HG02884 (cell line): ENCODE measurements at regions not wholly inside any gene's neighbourhood (a gene's known extent, or its start where the extent isn't known, plus 50 kb on each side); places are given as distances from the start of the nearest gene placed in this dataset.

Experiments
- ATAC-seq: cut with Tn5 transposase; IDR thresholded peaks from one replicate; pipeline ENCODE4 v1.9.1; 2021; ENCODE audit warnings: mild to moderate bottlenecking, moderate library complexity; ENCODE audit not compliant: unreplicated experiment

DNA sequence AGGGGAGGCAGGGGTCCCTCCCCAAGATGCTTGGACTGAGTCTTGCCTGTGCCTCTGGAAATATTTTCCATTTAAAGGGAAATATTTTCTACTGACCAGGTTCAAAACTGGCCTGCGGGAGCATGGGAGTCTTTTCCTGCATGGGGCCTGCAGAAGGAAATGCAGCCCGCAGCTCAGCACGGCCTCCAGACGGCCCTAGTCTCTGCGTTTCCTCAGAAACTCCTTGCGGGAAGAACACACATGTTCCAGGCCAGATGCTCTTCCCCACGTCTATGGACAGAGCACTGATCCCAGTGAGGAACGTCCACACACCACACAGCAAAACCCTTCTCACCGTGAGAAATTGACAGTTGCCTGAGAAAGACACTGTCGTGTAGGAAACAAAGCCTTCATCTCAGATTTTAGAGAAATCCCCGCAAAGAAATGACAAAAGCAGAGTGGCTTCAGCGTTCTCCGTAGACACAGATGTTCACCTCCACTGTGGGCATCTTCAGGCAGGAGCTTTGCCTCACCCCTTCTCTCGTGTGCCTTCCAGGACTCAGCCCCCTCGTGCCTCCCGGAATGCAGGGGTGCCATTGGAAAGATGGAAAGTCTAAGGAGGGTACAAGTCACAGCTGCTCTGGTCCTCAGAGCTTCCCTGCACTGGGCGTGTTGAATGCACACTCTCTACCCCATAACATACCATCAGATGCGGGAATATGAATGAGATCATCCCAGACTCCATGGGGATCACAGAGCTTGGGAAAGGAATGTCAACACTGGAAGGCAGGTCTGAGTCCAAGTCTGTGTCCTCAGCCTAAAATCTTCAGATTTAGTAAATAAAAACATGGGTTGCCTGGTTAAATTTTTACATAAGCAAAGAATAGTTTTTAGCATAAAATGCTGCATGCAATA is 438.7 kb upstream of the SALL3 start:
- ATAC-seq: no peak

DNA sequence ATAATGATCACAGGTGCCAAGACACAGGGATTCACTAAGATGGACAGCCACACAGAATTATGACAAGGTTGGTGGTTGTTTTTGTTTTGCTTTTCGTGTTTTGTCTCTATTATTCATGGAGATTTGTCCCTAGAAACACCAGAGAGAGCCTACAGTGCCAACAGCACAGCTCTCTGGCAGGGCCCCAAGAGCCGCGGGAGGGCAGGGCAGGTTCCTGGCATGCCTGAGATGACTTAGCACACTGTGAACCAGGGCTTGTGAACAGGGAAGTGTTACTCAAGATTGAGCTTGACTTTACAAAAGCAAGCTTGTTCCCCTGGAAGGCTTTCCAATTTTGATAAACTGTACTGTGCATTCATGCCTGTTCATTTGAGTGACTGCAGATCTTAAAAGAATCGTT is 437.4 kb upstream of the SALL3 start:
- ATAC-seq: no peak

DNA sequence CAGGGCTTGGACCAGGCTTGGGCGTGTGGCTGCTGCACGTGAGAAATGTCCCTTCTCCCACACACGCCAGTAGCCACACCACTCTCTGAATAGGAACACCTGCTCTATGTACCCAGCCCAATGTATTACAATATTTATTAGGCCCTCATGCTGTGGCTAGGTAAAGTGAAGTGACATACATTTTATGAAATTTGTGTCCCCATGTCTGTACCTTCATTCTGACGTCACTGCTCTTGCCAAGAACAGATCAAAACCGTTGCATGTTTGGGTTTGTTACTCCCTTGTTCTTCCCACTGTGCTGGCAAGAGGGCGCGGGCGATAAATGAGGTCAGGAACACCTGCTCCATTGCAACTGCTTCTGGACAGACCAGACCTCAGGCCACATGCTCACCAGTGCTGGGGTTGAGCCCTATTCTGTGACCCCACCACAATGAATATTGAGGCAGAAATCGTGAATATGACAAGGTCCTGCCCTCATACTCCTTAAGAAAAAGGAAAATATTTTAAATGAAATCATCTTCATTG is 436.4 kb upstream of the SALL3 start:
- no peak for ATAC-seq

DNA sequence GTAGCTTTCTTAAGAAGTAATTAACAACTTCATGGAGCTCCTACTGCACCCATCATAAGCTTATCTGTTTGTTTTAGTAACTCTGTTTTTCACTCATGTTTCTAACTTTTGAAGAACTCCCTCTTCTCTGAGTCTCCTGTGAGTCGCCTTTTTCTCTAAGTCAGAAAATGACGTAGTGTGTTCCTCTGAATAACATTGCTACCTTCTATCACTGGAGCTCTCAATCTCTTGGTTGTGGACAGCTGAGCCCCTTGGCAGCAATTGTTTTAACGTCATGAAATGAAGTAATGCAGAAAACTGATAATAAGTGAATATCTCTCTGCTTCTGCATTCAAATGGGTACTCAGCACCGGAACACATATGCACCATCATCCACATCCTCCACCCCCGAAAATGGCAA is 433.3 kb upstream of the SALL3 start:
- ATAC-seq: no peak

DNA sequence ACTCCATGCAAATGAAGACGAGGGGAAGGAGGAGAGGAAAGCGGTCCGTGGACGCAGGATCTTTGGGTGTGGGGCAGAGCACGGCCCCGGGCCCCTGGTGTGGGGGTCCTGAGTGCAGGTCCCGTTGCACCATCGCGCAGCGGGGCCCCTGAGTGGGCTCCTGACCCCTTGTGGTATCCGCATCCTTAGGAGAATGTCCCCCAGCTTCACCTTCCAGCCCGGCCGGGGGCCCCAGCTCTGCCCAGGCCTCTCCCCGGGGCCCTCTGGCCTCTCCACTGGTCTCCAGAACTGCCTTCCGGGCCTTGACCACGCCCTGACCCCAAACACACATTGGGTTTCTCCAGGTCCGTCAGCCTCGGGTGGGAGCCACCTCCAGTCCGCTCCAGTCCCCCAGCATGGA is 431.8 kb upstream of the SALL3 start:
- ATAC-seq: no peak

DNA sequence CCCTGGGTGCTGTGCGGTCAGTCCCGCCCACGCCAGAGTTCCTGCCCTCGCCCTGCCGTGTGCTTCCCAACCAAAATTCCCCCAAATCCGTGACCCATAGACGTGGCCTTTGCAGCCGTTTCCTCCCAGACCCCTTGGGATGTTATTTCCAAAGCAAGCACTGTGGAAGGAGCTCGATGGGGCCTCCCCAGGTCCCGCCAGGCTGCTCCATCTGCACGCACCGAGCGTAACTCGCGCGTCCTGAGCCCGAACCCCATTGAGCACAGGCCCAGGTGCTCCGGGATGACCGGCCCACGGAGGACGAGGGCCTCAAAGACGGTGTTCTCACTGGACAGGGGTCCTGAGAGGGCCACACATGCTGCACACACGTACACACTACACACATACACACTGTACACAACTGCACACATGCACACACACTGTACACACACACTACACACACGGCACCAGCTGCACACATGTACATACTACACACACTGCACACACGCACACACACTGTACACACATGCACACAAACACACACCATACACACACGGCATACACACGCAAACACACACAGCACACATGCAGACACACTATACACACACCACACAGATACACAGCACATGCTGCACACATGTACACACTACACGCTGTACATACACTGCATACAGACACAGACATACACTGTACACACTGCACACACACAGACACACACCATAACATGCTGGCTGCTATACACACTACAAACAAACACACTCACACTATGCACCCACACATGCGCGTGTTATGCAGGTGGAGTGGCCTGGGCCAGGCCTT is 431.2 kb upstream of the SALL3 start:
- no peak for ATAC-seq

DNA sequence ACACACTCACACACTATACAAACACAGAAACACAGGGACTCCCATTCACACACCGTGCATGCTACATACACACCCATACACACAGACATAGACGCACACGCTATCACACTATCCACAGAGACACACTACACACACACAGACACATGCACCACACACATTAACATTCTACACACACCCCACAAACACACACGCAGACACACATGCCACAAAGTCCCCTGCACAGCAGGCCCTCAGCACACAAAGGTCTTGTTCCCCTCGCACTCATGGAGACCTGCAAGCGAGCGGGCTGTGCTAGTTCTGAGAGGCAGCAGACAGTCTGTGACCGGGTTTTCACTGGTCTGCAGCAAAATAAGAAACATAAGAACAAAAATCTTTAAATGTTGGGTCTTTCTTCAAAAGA is 429.6 kb upstream of the SALL3 start:
- ATAC-seq: no peak

DNA sequence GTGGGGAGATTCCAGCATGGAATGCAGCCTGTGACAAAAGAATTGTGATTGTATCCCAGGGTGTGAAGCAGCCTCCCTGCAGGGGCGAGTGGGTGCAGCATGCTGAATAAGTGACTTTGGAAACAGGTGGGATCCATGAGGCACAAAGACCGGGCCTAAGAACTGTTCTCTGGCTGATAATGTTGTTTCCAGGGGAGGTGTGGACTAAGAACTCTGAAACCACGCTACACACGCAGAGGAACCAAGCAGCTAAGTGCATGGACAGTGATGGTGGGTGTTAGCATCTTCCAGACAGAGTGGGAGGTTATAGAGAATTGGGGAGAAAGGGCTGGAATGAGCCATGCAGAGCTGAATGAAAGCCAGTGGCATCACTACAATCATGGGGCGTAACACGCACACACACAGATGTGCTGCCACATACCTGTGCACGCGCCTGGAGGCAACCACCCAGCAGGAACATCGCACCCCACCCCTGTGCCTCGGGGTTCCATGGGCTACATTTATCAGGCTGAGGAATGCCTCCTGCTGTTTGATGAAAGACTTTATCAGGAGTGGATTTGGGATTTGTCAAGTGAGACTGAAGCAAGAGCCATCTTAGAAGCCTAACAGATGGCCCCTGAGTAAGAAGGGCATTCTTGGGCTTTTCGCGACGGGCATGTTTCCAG is 424.5 kb upstream of the SALL3 start:
- no peak for ATAC-seq

DNA sequence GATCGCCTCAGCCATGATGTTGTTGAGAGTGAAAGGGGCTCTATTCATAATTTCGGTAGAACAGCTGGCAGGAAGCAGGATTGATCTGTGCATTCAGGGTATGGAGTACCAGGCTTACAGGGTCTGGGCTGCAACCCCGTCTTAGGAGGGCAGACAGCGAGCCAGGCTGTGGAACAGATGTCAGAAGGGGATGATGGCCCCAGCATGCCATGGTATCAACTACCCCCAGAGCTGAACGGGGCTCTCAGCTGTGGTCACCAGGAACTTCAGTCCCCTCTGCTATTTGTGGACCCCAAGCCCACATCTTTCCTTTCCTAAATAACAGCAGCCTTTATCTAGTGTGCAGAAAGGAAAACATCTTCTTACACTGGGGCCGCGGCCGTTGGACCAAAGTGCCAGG is 422.2 kb upstream of the SALL3 start:
- ATAC-seq: no peak

DNA sequence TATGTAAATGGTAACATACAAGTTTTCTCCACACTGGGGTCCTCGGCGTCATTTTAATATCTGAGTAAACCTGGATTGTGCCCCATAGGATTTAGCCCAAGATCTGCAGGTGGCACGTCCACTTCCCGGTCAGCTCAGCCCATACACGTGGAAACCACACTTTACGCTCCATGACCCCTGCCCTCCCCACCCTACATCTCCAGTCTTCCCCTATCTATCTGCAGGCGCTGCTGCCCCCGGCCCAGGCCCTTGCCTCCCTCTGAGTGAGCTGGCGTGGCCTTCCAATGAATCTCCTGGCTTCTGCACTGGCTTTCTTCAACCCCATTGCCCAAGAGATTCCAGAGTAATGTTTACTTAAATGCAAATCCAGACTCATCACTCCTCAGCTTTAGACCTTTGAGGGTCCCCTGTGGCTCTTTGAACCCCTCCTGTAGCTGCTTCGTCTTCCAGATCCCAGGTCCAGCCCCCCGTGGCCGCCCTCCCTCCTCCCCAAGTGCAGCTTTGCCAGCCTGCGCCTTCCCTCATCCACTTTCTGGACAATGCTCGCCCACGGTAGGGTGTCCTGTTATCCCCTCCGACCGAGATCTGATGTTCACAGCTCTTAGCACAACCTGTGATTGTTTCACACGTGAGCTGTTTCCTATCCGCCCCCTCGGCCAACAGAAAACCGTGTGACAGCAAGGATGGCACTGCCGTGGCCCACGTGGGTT is 421.4 kb upstream of the SALL3 start:
- ATAC-seq: no peak

DNA sequence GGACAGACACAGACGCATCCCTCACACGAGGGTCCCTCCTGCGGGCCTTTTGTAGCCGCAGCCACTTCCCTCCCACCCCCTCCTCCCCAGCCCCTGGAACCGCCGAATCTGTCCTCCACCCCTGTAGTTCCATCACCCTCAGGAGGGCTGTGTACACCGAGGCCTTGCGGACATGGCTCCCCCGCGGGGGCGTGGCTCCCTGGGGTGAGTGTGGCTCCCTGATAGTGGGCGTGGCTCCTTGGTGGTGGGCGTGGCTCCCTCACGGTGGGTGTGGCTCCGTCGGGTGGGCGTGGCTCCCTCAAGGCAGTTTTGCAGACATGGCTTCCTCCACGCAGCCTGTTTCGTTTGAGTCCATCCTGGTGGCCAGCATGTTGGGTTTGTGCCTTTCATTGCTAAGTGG is 420.7 kb upstream of the SALL3 start:
- no peak for ATAC-seq

DNA sequence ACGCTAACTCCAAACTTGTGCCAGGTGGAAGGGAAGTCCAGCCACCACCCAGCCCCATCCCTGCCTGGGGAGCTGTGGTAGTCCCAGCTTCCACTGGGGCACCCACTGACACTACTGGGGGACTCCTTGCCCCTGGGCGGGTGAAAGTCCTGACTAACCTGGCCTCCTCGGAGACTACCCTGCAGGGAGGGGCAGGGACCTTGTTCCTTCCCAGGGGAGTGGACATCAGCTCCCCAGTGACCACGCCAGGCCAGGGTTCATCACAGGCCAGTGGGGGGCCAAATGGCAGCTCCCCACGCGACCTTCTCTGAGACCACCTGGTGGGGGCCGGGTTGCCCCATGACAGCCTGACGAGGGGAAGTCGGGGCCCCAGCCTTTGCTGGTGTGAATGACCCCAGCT is 420.0 kb upstream of the SALL3 start:
- no peak for ATAC-seq

DNA sequence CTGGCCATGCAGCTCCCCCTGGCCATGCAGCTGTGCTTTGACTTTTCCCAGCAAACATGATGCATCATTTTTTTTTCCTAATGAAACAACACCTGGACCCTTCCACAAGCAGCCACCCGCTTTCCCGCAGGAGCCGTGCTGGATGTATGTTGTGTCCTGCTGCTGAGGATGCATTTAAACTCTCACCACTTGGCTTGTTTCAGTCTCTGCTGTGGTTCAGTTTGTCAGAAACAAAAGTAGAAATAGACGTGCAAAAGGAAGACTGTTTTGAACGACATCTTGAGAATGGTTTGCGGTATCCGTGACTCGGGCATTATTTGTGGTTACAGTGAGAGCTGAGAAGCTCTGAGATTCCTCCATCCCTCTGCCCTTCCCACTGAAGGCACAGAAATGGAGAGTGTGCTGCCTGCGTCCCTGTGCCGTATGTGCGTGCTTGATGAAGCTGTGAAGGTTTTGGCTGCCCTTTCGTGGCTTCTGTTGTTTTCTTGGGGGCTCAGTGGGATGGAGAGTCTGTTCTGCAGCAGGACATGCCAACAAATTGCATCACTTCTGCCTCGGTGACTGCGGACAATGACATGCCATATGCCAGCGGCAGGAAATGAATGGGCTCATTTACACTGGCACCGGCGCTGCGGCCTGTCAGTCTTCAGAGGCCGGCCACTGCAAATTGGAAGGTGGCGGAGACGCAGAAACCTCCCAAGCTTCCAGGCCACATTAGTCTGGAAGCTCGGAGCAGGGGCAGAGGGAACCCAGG is 417.7 kb upstream of the SALL3 start:
- no peak for ATAC-seq

DNA sequence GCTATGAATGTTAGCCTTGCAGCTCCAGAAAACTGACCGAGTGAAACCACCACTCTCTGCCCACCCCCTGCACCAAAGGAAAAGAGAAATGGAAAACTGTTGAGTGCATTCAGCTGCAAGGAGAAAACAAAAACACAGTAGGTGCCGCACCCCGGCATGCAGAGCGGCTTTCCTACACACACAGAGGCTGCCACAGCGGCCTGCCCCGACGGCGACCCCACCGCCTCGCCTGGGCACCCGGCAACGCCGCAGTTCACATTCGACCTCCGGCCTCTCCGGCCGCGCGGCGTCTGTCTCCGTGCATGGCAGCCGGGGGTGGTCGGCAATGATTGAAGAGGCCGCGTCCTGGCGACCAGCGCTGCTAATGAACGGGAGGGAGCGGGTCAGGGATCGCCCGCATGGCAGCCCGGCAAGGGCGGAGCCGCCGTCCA is 417.1 kb upstream of the SALL3 start:
- ATAC-seq: no peak

DNA sequence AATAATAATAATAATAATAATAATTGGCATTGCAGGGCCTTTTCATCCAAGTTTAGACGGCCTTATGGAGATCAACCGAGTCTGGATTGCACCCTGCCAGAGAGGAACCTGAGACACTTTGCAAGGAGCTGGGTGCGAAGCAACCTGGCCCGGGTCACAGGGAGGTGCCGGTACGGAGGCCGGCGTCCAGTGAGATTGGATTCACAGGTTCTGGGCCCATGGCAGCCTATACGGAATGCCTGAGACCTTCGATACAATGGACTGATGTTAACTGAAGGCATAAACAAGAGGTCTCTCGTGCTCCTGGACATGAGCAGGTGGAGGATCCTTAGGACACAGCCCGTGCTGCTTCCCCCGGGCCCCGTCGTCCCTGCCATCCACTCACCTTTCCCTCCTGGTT is 416.5 kb upstream of the SALL3 start:
- ATAC-seq: no peak

DNA sequence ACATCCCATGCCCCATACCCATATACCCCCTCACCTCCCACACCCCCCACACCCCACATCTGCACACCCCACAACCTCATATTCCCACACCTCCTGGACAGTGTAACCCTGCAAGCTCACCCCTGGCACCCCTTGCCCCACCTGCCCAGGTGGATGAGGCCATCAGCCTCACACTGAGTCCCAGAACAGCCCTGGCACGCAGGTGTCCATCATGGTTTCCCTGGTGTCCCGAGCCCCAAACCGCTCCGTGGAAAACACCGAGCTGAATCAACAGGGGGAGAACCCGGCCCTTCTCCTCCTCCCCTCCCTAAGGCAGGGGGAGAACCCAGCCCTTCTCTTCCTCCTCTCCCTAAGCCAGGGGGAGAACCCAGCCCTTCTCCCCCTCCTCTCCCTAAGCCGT is 415.6 kb upstream of the SALL3 start:
- no peak for ATAC-seq

DNA sequence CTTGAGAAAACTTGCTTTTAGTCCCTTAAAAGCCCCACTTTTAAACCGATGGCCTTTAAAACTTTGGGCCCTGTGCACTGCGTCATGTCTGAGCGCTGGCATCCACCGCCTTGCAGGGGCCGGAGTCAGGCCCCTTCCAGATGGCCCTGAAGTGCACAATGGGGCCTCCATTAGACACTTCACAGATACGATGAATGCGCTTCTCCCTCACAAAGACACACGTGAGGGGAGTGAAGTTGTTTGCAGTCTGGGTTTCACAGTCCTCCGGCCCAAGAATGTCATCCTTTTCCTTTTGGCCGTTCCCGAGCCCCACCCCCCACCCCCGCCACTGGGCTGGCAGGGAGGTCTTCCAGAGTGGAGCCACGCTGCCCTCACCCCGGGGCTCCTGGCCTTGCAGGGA is 415.1 kb upstream of the SALL3 start:
- ATAC-seq: no peak

DNA sequence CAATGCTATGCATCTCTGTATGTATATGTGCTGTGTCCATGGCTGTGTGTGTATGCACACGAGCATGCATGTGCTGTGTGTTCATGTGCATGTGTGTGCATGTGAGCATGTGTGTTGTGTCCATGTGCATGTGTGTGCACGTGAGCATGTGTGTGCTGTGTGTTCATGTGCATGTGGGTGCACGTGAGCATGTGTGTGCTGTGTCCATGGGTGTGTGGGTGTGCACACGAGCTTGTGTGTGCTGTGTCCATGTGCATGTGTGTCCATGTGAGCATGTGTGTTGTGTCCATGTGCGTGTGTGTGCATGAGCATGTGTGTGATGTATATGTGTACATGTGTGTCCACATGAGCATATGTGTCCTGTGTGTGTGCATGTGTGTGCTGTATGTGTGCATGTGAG is 414.4 kb upstream of the SALL3 start:
- no peak for ATAC-seq

DNA sequence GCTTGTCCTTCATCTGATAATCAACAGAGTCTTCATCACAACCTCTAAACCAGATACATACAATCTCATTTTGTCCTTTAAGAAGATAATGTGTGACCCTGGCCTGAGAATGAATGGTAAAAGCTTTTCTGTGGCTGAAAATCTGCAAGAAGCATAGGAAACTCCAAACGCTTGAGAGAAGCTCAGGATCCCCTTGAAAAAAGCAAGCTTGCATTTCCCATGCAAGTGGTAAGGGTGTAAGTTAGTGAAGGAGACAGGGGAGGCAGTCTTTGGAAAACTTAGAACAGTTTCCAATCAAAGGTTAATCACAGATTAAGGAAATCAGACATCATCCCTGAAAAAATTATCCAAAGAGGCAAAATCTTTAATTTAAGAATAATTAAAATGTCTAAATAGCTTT is 413.6 kb upstream of the SALL3 start:
- ATAC-seq: no peak

DNA sequence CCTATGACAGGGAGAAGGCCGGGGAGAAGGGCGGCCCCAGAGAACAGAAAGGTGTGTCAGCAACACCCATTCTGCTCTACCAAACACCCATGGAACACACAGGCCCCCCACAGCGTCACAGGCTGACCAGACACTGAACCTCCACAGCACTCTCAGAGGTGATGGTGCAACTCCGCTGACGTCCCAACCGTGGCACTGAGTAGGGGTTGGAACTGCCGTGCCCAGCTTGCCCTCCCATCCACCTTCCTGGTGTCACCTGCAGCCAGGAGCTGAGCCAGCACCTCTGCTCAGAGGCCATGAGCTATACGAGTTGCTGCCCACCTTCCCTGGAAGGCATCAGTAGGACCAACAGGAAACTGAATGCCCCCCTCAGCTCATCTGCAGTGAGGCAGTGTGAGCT is 412.9 kb upstream of the SALL3 start:
- no peak for ATAC-seq
